ENCODE measurements at regions not wholly inside any gene's neighbourhood (a gene's known extent, or its start where the extent isn't known, plus 50 kb on each side); places are given as distances from the start of the nearest gene placed in this dataset.

- TF ChIP-seq POLR2A (IDR thresholded peaks at IDR 0.05) (no peak), CTCF (IDR thresholded peaks at IDR 0.05) (no peak)
These were observed 70.5 kb upstream of the GPR26 start for GRCh38 chr10:123595661-123596060.
